ENCODE measurements at regions not wholly inside any gene's neighbourhood (a gene's known extent, or its start where the extent isn't known, plus 50 kb on each side); places are given as distances from the start of the nearest gene placed in this dataset.
"Not testable (repeated sequence)": the region's sequence is repeated elsewhere in the genome, so short reads cannot be mapped to it uniquely, and the experiment has no call there.

- TF ChIP-seq, protein P1, sequence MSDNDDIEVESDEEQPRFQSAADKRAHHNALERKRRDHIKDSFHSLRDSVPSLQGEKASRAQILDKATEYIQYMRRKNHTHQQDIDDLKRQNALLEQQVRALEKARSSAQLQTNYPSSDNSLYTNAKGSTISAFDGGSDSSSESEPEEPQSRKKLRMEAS (IDR thresholded peaks at IDR 0.05): no peak
- TF ChIP-seq ELF1 (IDR thresholded peaks at IDR 0.05; ENCODE audit: borderline replicate concordance, low read depth): no peak
- no peak for TF ChIP-seq POLR2AphosphoS5 (IDR thresholded peaks at IDR 0.05; ENCODE audit: low read depth, low read length)
- TF ChIP-seq CTCF (IDR thresholded peaks at IDR 0.05 in 2 of 3, conservative IDR thresholded peaks at IDR 0.05 in 1 of 3; ENCODE audit: borderline replicate concordance in 1 of 3, insufficient read depth in 1 of 3, low read depth in 2 of 3, low read length in 2 of 3): no peak
- no peak for TF ChIP-seq EGR1 (IDR thresholded peaks at IDR 0.05; ENCODE audit: low read depth)
- no peak for TF ChIP-seq EZH2phosphoT487 (IDR thresholded peaks at IDR 0.05; ENCODE audit: borderline replicate concordance)
- no peak for TF ChIP-seq YY1 (IDR thresholded peaks at IDR 0.05; ENCODE audit: extremely low read depth, insufficient replicate concordance, low read depth, low read length)
- no peak for TF ChIP-seq ZNF274 (IDR thresholded peaks at IDR 0.05; ENCODE audit: low read depth, low read length)
- TF ChIP-seq, protein P2, sequence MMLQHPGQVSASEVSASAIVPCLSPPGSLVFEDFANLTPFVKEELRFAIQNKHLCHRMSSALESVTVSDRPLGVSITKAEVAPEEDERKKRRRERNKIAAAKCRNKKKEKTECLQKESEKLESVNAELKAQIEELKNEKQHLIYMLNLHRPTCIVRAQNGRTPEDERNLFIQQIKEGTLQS (IDR thresholded peaks at IDR 0.05): no peak
- TF ChIP-seq JUND (IDR thresholded peaks at IDR 0.05): no peak
- TF ChIP-seq SIN3A (IDR thresholded peaks at IDR 0.05; ENCODE audit: low read depth): no peak
- TF ChIP-seq EZH2 (IDR thresholded peaks at IDR 0.05): no peak
- TF ChIP-seq CEBPB (IDR thresholded peaks at IDR 0.05; ENCODE audit: low read depth): no peak
- TF ChIP-seq SRF (IDR thresholded peaks at IDR 0.05; ENCODE audit: low read depth): no peak
- no peak for TF ChIP-seq FOSL1 (IDR thresholded peaks at IDR 0.05; ENCODE audit: low read depth)
- TF ChIP-seq CBX3 (IDR thresholded peaks at IDR 0.05; ENCODE audit: low read depth): no peak
- TF ChIP-seq POLR2A (IDR thresholded peaks at IDR 0.05; ENCODE audit: borderline replicate concordance, extremely low read depth, insufficient read depth, insufficient read length): no peak
- Histone ChIP-seq H3K9me2 (ENCODE audit: insufficient read depth) (no peaks in the 10 kb centered on the region), H3K4me1 (ENCODE audit: control insufficient read depth in 1 of 2, insufficient read depth in 2 of 2, low read length in 2 of 2) (no peaks in the 10 kb centered on the region), H3K79me2 (ENCODE audit: insufficient read depth, low read length) (no peaks in the 10 kb centered on the region), H3K27me3 (ENCODE audit: insufficient read depth, low read length) (no peaks in the 10 kb centered on the region), H3K4me3 (replicated peaks in 1 of 2; ENCODE audit: low read depth in 1 of 2, low read length in 2 of 2) (no peak overlapping the region), H2AFZ (ENCODE audit: low read depth, low read length, poor library complexity, severe bottlenecking) (no peak overlapping the region), H3K27ac (ENCODE audit: low read depth, low read length) (no peak overlapping the region), H4K20me1 (ENCODE audit: insufficient read depth) (no peaks in the 10 kb centered on the region), H3K9ac (ENCODE audit: low read length) (no peak overlapping the region), H3K4me2 (ENCODE audit: low read length) (no peak overlapping the region), H3K9me3 (ENCODE audit: control insufficient read depth in 1 of 2, insufficient read depth in 1 of 2, low read depth in 1 of 2, low read length in 2 of 2) (no peaks in the 10 kb centered on the region), H3K36me3 (ENCODE audit: control insufficient read depth in 1 of 2, insufficient read depth in 2 of 2, low read length in 2 of 2) (no peaks in the 10 kb centered on the region)
- no TSS peak for BruUV-seq (replicated peaks)
- ChIA-PET POLR2A (no interaction called here), CTCF (no interaction called here), RAD21 (ENCODE audit: low non-redundant PET in 1 of 2, low total read pairs in 2 of 2, uncharacterized antibody in 2 of 2, unreplicated experiment in 2 of 2) (no interaction called here)
- ATAC-seq: no peak
- no peak for DNase-seq (ENCODE audit: low read depth, low spot score)
- intact Hi-C loops (cut with micrococcal nuclease): no loop called here
Measured at GRCh38 chr2:106332054-106332453, 136.2 kb downstream of the RGPD3 start.

DNA sequence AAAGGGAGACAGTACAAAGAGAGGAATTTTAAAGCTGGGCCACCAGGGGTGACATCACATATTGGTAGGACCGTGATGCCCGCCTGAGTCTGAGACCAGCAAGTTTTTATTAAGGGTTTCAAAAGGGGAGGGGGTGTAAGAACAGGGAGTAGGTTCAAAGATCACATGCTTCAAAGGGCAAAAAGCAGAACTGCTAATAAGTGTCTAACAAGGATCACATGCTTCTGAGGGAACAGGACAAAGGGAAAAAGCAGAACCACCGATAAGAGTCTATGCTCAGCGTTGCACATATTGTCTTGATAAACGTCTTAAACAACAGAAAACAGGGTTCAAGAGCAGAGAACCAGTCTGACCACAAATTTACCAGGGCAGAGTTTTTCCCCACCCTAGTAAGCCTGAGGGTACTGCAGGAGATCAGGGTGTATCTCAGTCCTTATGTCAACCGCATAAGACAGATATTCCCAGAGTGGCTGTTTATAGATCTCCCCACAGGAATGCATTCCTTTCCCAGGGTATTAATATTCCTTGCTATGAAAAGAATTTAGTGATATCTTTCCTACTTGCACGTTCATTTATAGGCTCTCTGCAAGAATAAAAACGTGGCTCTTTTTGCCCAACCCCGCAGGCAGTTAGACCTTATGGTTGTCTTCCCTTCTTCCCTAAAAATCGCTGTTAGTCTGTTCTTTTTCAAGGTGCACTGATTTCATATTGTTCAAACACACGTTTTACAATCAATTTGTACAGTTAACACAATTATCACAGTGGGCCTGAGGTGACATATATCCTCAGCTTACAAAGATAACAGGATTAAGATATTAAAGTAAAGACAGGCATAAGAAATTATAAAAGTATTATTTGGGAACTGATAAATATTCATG lies 136.5 kb upstream of the UXS1 start:
- H3K4me1 ChIP-seq (ENCODE audit: control insufficient read depth in 1 of 2, insufficient read depth in 2 of 2, low read length in 2 of 2); DNase-seq (ENCODE audit: low read depth, low spot score); H2AFZ ChIP-seq (ENCODE audit: low read depth, low read length, poor library complexity, severe bottlenecking); H3K9me2 ChIP-seq (ENCODE audit: insufficient read depth); CTCF ChIA-PET; H3K27me3 ChIP-seq (ENCODE audit: insufficient read depth, low read length); H3K4me2 ChIP-seq (ENCODE audit: low read length); H3K9ac ChIP-seq (ENCODE audit: low read length); H4K20me1 ChIP-seq (ENCODE audit: insufficient read depth); H3K4me3 ChIP-seq (replicated peaks in 1 of 2; ENCODE audit: low read depth in 1 of 2, low read length in 2 of 2); POLR2A ChIA-PET; ATAC-seq; BruUV-seq (replicated peaks); intact Hi-C loops (cut with micrococcal nuclease); RAD21 ChIA-PET (ENCODE audit: low non-redundant PET in 1 of 2, low total read pairs in 2 of 2, uncharacterized antibody in 2 of 2, unreplicated experiment in 2 of 2); H3K9me3 ChIP-seq (ENCODE audit: control insufficient read depth in 1 of 2, insufficient read depth in 1 of 2, low read depth in 1 of 2, low read length in 2 of 2); H3K27ac ChIP-seq (ENCODE audit: low read depth, low read length); H3K36me3 ChIP-seq (ENCODE audit: control insufficient read depth in 1 of 2, insufficient read depth in 2 of 2, low read length in 2 of 2); H3K79me2 ChIP-seq (ENCODE audit: insufficient read depth, low read length): not testable (repeated sequence)
